ENCODE measurements at regions not wholly inside any gene's neighbourhood (a gene's known extent, or its start where the extent isn't known, plus 50 kb on each side); places are given as distances from the start of the nearest gene placed in this dataset.

GRCh38 chr5:63629951-63630630, 332.2 kb downstream of the HTR1A start:
- Histone ChIP-seq H2BK5ac (ENCODE audit: low read depth, low read length) (no peak overlapping the region), H3K9me3 (ENCODE audit: insufficient read depth in 2 of 2, low read depth in 1 of 2, low read length in 1 of 2) (no peaks in the 10 kb centered on the region), H3K27me3 (replicated peaks in 1 of 4; ENCODE audit: control insufficient read depth in 3 of 4, extremely low read depth in 1 of 4, insufficient read depth in 3 of 4, low read length in 3 of 4) (no peaks in the 10 kb centered on the region), H3K18ac (ENCODE audit: extremely low read depth, low read length) (no peak overlapping the region), H2BK20ac (ENCODE audit: low read length) (no peak overlapping the region), H3K36me3 (ENCODE audit: control insufficient read depth in 2 of 4, insufficient read depth in 4 of 4, low read length in 3 of 4) (no peaks in the 10 kb centered on the region), H3K23me2 (ENCODE audit: low read depth, low read length) (no peaks in the 10 kb centered on the region), H4K91ac (replicated peaks; ENCODE audit: insufficient read length, low read length) (no peak overlapping the region), H3K56ac (replicated peaks; ENCODE audit: insufficient read length, low read depth, low read length) (no peak overlapping the region), H3K4me2 (ENCODE audit: insufficient read depth in 1 of 2, low read depth in 2 of 2, low read length in 2 of 2) (no peak overlapping the region), H2AFZ (ENCODE audit: low read length) (no peak overlapping the region), H3K9ac (replicated peaks in 1 of 4; ENCODE audit: extremely low read depth in 1 of 4, low read depth in 3 of 4, low read length in 3 of 4) (no peak overlapping the region), H2AK5ac (ENCODE audit: low read depth, low read length) (no peak overlapping the region), H4K8ac (ENCODE audit: extremely low read depth, insufficient read depth, low read length) (no peak overlapping the region), H3K4me3 (ENCODE audit: extremely low read depth in 1 of 4, insufficient read depth in 2 of 4, low read depth in 3 of 4, low read length in 4 of 4) (no peak overlapping the region), H3K79me1 (ENCODE audit: low read depth, low read length) (no peaks in the 10 kb centered on the region), H2BK12ac (ENCODE audit: low read depth, low read length) (no peak overlapping the region), H4K20me1 (replicated peaks in 1 of 2; ENCODE audit: control insufficient read depth in 1 of 2, insufficient read depth in 2 of 2, low read length in 2 of 2) (no peaks in the 10 kb centered on the region), H3K4ac (replicated peaks; ENCODE audit: insufficient read length, low read depth, low read length) (no peak overlapping the region), H4K5ac (ENCODE audit: insufficient read length, low read depth, low read length) (no peak overlapping the region), H2BK120ac (replicated peaks; ENCODE audit: low read depth, low read length) (no peak overlapping the region), H3K14ac (ENCODE audit: insufficient read length) (no peak overlapping the region), H3K79me2 (ENCODE audit: control insufficient read depth in 1 of 2, insufficient read depth in 2 of 2, low read length in 2 of 2) (no peaks in the 10 kb centered on the region), H3K27ac (ENCODE audit: low read depth, low read length) (no peak overlapping the region), H2BK15ac (ENCODE audit: low read length) (no peak overlapping the region), H3K4me1 (replicated peaks in 1 of 4; ENCODE audit: control insufficient read depth in 3 of 4, insufficient read depth in 4 of 4, low read length in 3 of 4) (no peaks in the 10 kb centered on the region), H3K23ac (ENCODE audit: insufficient read length) (no peak overlapping the region)
- ChIA-PET CTCF (ENCODE audit: partially characterized antibody) (no interaction called here), POLR2A (ENCODE audit: partially characterized antibody) (no interaction called here)
- FAIRE-seq = no peak
- DNase-seq (ENCODE audit: low read depth in 1 of 2, low spot score in 2 of 2) = no peak
- WGBS, 2 experiments (ENCODE audit: extremely low coverage in 1 of 2, insufficient coverage in 1 of 2, insufficient read length in 1 of 2, insufficient replicate concordance in 2 of 2, low coverage in 1 of 2, low lambda C conversion rate in 2 of 2, missing lambda C conversion rate in 1 of 2) = 95% methylated on average over 4 of the region's 4 CpGs; no CpG with 5 or more reads in 1 of the 2 experiments
- TF ChIP-seq SP1 (IDR thresholded peaks at IDR 0.05; ENCODE audit: low read depth, low read length) = no peak
- no peak for TF ChIP-seq CEBPB (IDR thresholded peaks at IDR 0.05; ENCODE audit: low read depth, low read length)
- TF ChIP-seq NRF1 (IDR thresholded peaks at IDR 0.05; ENCODE audit: low read depth, low read length) = no peak
- TF ChIP-seq RAD21 (IDR thresholded peaks at IDR 0.05 in 1 of 2, conservative IDR thresholded peaks at IDR 0.05 in 1 of 2; ENCODE audit: low read depth in 2 of 2, low read length in 2 of 2) = no peak
- TF ChIP-seq SIRT6 (IDR thresholded peaks at IDR 0.05; ENCODE audit: low read length) = no peak
- no peak for TF ChIP-seq BCL11A (IDR thresholded peaks at IDR 0.05; ENCODE audit: low read depth in 2 of 2, low read length in 2 of 2)
- no peak for TF ChIP-seq CBX5 (IDR thresholded peaks at IDR 0.05; ENCODE audit: low read depth, low read length)

Measured in H1 (cell line).